Muscle layer of duodenum (tissue), 2 donors: ENCODE measurements at regions not wholly inside any gene's neighbourhood (a gene's known extent, or its start where the extent isn't known, plus 50 kb on each side); places are given as distances from the start of the nearest gene placed in this dataset.
A peak's percentile ranks its signal among the peaks of the same experiment; 100 is the strongest.

Source experiments
- H3K27ac ChIP-seq: one replicate; pipeline ENCODE4 v1.7.0; 2013; ENCODE audit warnings: mild to moderate bottlenecking, low read length
- H3K27me3 ChIP-seq: one replicate; pipeline ENCODE4 v1.7.0; 2013; ENCODE audit warnings: low read depth, mild to moderate bottlenecking, control low read depth, low read length
- H3K36me3 ChIP-seq, 2 donors: one replicate each; pipeline ENCODE4 v1.7.0; 2013; ENCODE audit warnings: low read length in 2 of 2, control low read depth in 1 of 2, mild to moderate bottlenecking in 1 of 2; ENCODE audit not compliant: insufficient read depth in 2 of 2, control insufficient read depth in 1 of 2
- H3K4me1 ChIP-seq, 2 donors: one replicate each; pipeline ENCODE4 v1.7.0; 2013; ENCODE audit warnings: low read length in 2 of 2, mild to moderate bottlenecking in 2 of 2, control low read depth in 1 of 2, moderate library complexity in 1 of 2; ENCODE audit not compliant: insufficient read depth in 2 of 2, control insufficient read depth in 1 of 2
- H3K4me3 ChIP-seq, 2 donors: one replicate each; pipeline ENCODE4 v1.7.0; 2013; ENCODE audit warnings: low read length in 2 of 2, low read depth in 1 of 2, mild to moderate bottlenecking in 1 of 2
- H3K9me3 ChIP-seq, 2 donors: one replicate each; pipeline ENCODE4 v1.7.0; 2013; ENCODE audit warnings: low read length in 2 of 2, control low read depth in 1 of 2, mild to moderate bottlenecking in 1 of 2; ENCODE audit not compliant: control insufficient read depth in 1 of 2
- donor health status: healthy.

- Histone ChIP-seq H3K9me3 (peaks cover 0 to 2% of the 10 kb centered on the region in 2 donors), H3K4me1 (peaks cover 0 to 1% of the 10 kb centered on the region in 2 donors), H3K4me3 (no peak overlapping the region), H3K27ac (no peak overlapping the region), H3K27me3 (no peaks in the 10 kb centered on the region), H3K36me3 (no peaks in the 10 kb centered on the region)
Measured at GRCh38 chr6:14906621-14907020, 339.2 kb upstream of the JARID2 start.

- H3K27me3 ChIP-seq: no peaks in the 10 kb centered on the region
- no peak overlapping the region for H3K4me3 ChIP-seq
- H3K27ac ChIP-seq: peak overlapping the region; percentile 52
- no peaks in the 10 kb centered on the region for H3K9me3 ChIP-seq
- peaks cover 0 to 12% of the 10 kb centered on the region in 2 donors for H3K4me1 ChIP-seq
- H3K36me3 ChIP-seq: no peaks in the 10 kb centered on the region
Measured at GRCh38 chr6:14910692-14911547, 334.9 kb upstream of the JARID2 start.

- Histone ChIP-seq H3K4me1 (peaks cover 0 to 12% of the 10 kb centered on the region in 2 donors), H3K27me3 (no peaks in the 10 kb centered on the region), H3K36me3 (no peaks in the 10 kb centered on the region), H3K27ac (no peak overlapping the region), H3K4me3 (no peak overlapping the region), H3K9me3 (no peaks in the 10 kb centered on the region)
Measured at GRCh38 chr6:14912226-14912625, 333.6 kb upstream of the JARID2 start.

GRCh38 chr6:14912706-14913105, 333.2 kb upstream of the JARID2 start:
- peaks cover 0 to 12% of the 10 kb centered on the region in 2 donors for H3K4me1 ChIP-seq
- no peak overlapping the region for H3K27ac ChIP-seq
- no peaks in the 10 kb centered on the region for H3K9me3 ChIP-seq
- H3K27me3 ChIP-seq: no peaks in the 10 kb centered on the region
- H3K4me3 ChIP-seq: no peak overlapping the region
- no peaks in the 10 kb centered on the region for H3K36me3 ChIP-seq

GRCh38 chr6:14913931-14914330, 331.9 kb upstream of the JARID2 start:
- no peaks in the 10 kb centered on the region for H3K9me3 ChIP-seq
- H3K4me3 ChIP-seq: no peak overlapping the region
- no peak overlapping the region for H3K27ac ChIP-seq
- H3K4me1 ChIP-seq: peaks cover 0 to 12% of the 10 kb centered on the region in 2 donors
- H3K27me3 ChIP-seq: no peaks in the 10 kb centered on the region
- no peaks in the 10 kb centered on the region for H3K36me3 ChIP-seq

GRCh38 chr6:14915888-14916832, 329.7 kb upstream of the JARID2 start:
- Histone ChIP-seq H3K9me3 (no peaks in the 10 kb centered on the region), H3K4me3 (no peak overlapping the region), H3K27ac (no peak overlapping the region), H3K27me3 (no peaks in the 10 kb centered on the region), H3K4me1 (peaks cover 0 to 16% of the 10 kb centered on the region in 2 donors), H3K36me3 (no peaks in the 10 kb centered on the region)

GRCh38 chr6:14917109-14917910, 328.6 kb upstream of the JARID2 start:
- H3K9me3 ChIP-seq: no peaks in the 10 kb centered on the region
- H3K27ac ChIP-seq: no peak overlapping the region
- peaks cover 6 to 8% of the 10 kb centered on the region in 2 donors for H3K4me1 ChIP-seq
- no peak overlapping the region for H3K4me3 ChIP-seq
- no peaks in the 10 kb centered on the region for H3K27me3 ChIP-seq
- no peaks in the 10 kb centered on the region for H3K36me3 ChIP-seq

GRCh38 chr6:14918200-14918907, 327.5 kb upstream of the JARID2 start:
- H3K27ac ChIP-seq: no peak overlapping the region
- no peaks in the 10 kb centered on the region for H3K36me3 ChIP-seq
- no peak overlapping the region for H3K4me3 ChIP-seq
- H3K4me1 ChIP-seq: peaks cover 4 to 6% of the 10 kb centered on the region in 2 donors
- H3K27me3 ChIP-seq: no peaks in the 10 kb centered on the region
- H3K9me3 ChIP-seq: no peaks in the 10 kb centered on the region

- Histone ChIP-seq H3K27me3 (no peaks in the 10 kb centered on the region), H3K4me3 (no peak overlapping the region), H3K36me3 (no peaks in the 10 kb centered on the region), H3K4me1 (peaks cover 4 to 6% of the 10 kb centered on the region in 2 donors), H3K27ac (no peak overlapping the region), H3K9me3 (no peaks in the 10 kb centered on the region)
Measured at GRCh38 chr6:14919038-14919670, 326.7 kb upstream of the JARID2 start.

- peak overlapping the region; percentile 60 for H3K27ac ChIP-seq
Measured at GRCh38 chr6:14920276-14920675, 325.6 kb upstream of the JARID2 start.

More at GRCh38 chr6:14920276-14920675, 325.6 kb upstream of the JARID2 start:
- Histone ChIP-seq H3K36me3 (no peaks in the 10 kb centered on the region), H3K9me3 (no peaks in the 10 kb centered on the region), H3K27me3 (no peaks in the 10 kb centered on the region), H3K4me3 (no peak overlapping the region), H3K4me1 (peaks cover 6 to 13% of the 10 kb centered on the region in 2 donors)
